CD4-positive, alpha-beta T cell treated with Interferon gamma for 1 hour (primary cell): ENCODE measurements at regions not wholly inside any gene's neighbourhood (a gene's known extent, or its start where the extent isn't known, plus 50 kb on each side); places are given as distances from the start of the nearest gene placed in this dataset.
"Not testable (repeated sequence)": the region's sequence is repeated elsewhere in the genome, so short reads cannot be mapped to it uniquely, and the experiment has no call there.

Source experiments
- DNase-seq: peaks from one replicate; pipeline ENCODE4 v3.0.0-alpha.2; 2020

DNA sequence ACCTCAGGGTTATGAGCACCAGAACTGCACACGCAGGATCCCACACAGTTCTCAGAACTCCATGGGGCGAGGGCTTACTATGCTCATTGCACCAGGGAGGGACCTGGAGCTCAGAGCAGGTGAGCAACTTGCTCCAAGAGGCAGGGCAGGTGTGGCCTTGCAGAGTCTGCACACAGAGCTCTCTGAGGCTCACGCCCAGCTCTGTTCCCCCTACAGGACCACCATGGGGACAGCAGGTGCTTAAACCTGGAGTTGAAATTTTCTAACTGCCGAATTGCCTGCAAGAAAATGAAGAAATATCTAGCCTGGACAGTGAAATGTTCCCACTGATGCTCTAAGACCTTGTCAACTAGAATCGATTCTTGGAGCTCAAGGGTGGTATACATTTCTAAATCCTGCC, 49.9 kb upstream of the MSMB start:
- not testable (repeated sequence) for DNase-seq

GRCh38 chr10:46096446-46096845, 50.4 kb upstream of the MSMB start:
- no peak for DNase-seq

DNA sequence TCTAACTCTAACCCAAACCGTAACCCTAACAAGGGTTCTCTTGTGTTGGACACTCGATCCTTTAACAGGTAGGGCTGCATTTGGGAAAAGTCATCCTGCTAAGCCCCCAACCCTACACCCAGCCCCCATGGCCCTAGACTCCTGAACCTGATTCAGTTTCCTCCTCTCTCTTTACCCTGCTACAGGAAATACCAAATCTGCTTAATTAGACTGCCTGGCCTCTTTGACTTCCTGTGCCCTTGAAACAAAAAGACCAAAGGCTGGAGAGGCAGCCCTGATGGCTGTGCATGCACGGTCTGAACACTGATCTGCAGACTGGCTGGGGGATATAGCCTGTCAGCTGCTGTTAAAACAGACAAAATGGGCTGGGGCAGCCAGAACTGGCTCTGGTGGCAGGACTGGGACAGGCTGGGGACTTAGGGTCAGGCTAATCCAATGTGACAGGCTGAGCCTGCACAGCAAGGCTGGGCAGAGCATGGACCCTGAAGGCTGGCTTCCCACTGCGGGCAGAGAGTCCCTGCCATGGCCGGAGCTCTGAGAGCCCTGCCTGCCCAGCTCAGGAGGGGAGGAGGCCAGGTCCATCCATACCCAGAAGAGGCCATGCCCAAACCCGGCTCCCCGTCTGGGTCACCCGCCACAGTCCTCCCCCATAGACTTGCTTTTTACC, 51.0 kb upstream of the MSMB start:
- DNase-seq, result no peak

DNA sequence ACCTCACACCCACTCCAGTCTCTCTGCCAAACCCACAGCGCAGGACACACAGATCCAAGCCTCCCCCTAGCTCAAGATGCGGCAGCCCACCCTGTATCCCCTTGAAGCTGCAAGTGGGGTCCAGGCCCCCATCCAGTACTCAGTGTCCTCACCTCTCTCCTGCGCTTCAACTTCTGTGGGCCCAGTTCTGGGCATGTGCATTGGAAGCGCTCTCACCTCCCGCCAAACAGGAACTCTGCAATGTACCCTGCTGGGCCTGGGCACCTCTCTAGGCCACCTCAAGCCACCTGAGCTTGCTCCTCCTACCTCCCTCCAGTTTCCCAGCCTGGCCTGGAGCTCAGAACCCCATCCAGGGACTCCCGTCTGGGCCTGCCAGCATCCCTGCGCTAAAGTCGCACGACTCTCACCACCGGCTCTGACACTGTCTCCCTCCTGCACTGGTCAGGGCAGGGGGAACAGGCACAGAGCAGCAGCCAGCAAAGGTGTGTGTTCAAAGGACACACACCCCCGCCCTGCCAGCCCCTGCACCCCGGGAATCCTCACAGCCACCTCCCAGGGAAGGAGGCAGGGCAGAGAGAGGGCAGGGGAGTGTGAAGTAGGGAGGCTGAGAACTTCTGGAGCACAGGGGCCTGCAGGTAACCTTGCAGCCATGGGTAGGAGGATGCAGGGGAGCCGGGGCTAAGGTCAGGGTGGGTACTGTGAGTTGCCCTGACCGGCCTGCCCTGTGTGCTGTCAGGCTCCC, 51.7 kb upstream of the MSMB start:
- no peak for DNase-seq

- DNase-seq, result no peak
These were observed 52.3 kb upstream of the MSMB start for GRCh38 chr10:46098386-46098785.

GRCh38 chr10:46098925-46099324, 52.9 kb upstream of the MSMB start:
- DNase-seq, result not testable (repeated sequence)

DNA sequence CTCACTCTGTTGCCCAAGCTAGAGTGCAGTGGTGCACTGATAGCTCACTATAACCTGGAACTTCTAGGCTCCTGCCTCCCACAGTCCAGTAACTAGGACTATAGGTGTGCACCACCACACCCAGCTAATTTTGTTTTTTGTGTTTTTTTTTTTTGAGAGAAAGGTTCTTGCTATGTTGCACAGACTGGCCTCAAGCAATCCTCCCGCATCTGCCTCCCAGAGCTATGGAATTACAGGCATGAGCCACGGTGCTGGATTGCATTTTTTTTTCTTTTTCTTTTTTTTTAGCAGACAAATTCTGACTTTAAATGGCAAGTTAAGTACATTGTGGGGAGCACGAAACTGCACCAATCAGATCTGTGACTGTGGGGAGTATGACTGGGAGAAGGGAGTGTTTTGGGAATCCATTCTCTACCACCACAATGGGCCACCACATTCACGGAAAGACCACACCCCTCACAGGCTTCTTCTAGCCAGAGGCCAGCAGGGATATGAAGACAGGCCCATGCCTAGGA, 58.1 kb upstream of the MSMB start:
- DNase-seq, result no peak

DNA sequence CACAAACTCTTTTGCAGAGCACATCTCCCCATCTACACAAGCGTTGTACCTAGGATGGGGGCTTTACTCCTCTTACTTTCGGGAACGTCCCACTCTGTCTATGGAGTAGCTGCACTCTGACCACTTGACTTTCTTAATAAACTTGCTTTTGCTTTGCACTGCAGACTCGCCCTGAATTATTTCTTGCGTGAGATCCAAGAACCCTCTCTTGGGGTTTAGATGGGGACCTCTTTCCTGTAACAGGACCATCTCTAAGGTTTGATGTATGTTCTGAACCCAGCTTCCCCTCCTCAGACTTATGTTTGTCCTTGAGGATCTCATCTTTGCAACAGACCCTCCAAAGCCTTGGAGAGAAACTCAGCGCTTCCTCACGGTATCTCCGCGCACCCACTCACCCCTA, 59.3 kb upstream of the MSMB start:
- DNase-seq, result not testable (repeated sequence)

GRCh38 chr10:46105856-46106409, 59.9 kb upstream of the MSMB start:
- DNase-seq, result not testable (repeated sequence)

- DNase-seq, result peak; percentile 50
These were observed 60.6 kb upstream of the MSMB start for GRCh38 chr10:46106410-46107255.

DNA sequence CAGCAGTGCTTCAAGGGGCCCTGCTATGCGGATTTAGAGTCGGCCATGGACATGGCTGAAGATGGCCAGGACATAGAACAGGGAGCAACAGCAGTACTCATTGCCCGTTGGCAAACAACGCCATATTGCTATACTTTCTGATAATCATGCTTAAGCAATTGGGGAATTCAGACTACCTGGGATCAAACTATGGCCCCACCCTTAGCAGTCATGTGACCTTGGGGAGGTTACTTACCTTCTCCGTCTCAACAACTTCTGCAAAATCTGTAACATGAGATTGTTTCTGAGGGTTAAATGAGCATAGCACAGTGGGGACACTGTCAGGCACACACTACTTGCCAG, 62.1 kb upstream of the MSMB start:
- not testable (repeated sequence) for DNase-seq

- not testable (repeated sequence) for DNase-seq
These were observed 108.2 kb upstream of the MSMB start for GRCh38 chr10:46154271-46154670.

GRCh38 chr10:46154683-46155082, 108.6 kb upstream of the MSMB start:
- not testable (repeated sequence) for DNase-seq

DNA sequence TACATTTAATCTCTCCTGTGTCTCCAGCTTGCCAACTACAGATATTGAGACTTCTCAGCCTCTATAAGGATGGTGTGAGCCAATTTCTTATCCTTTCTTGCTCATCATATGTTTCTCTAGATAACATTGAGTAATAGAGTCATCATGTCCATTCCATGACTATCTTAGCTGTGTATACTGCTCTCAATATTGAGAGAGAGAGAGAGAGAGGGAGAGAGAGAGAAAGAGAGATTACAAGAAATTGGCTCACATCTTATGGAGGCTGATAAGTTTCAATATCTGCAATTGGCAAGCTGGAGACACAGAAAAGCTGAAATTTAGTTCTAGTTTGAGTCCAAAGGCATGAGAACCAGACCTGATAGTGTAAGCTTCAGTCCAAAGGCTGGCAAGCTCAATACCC, 110.8 kb upstream of the MSMB start:
- not testable (repeated sequence) for DNase-seq

DNA sequence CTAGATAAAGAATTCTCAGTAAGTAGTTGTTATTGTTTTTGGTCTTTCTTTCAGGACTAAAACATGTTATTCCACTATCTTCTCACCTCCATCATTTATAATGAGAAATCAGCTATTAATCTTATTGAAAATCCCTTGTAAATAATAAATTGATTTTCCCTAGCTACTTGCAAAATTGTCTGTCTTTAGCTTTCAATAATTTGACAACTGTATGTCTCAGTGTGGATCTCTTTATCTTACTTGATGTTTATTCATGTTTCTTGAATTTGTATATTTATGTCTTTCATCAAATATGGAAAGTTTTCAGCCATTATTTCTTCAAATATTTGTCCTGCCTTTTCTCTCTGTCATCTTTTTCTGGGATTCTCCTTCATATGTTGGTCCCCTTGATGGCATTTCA, 117.1 kb upstream of the ANTXRL start:
- no peak for DNase-seq

DNA sequence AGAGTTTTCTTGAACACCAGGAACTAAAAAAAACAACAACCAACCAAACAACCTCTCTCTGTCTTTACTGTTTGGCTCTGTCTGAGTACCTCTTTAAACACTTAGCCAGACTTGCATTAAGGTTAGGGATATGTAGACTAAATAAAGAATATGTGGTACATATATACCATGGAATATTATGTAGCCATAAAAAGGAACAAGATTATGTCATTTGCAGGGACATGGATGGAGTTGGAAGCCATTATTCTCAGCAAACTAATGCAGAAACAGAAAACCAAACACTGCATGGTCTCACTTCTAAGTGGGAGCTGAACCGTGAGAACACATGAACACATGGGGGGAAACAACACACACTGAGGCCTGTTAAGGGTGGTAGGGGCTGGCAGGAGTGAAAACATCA, 116.0 kb upstream of the ANTXRL start:
- DNase-seq, result no peak

- no peak for DNase-seq
These were observed 115.1 kb upstream of the ANTXRL start for GRCh38 chr10:46171661-46172060.

GRCh38 chr10:46175296-46175695, 111.5 kb upstream of the ANTXRL start:
- DNase-seq, result no peak

DNA sequence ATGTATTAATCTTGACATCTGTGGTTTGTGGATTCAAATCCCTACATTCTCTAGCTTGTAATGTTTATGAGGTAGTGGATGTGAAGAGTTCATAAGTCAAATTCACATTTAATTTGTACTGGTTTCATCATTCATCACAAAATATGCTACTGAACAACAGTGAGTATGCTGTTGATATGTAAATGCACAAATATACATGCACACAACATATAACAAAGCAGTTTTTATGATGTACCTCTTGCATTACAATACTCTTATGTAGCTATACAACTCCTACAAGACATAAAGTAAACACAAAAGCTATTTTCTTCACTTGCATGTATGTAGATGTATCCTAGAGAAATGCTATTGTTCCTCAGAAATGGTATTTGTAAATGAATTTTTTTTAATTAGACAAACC, 111.0 kb upstream of the ANTXRL start:
- DNase-seq, result no peak

GRCh38 chr10:46187431-46187830, 99.4 kb upstream of the ANTXRL start:
- DNase-seq, result not testable (repeated sequence)

DNA sequence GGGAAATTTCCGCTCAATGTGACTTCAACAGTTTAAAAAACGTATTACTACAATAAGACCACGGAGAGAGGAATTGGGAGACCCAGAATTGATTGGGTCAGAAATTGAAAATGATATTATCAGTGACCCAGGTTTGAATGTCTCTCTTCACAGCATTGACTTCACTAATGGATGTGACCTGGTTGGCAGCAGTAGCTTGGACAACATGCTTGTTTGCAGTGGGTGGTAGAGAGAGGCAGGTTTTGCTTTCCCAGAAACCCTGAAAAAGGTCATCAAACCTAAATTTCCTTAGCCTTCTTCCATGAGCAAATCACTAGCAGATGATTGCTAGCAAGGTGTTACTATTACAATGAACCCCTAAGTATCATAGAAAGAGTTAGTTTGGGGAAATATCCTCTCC, 89.7 kb upstream of the ANTXRL start:
- DNase-seq, result no peak

GRCh38 chr10:46198516-46198915, 88.3 kb upstream of the ANTXRL start:
- DNase-seq, result no peak

- DNase-seq, result not testable (repeated sequence)
These were observed 84.4 kb upstream of the ANTXRL start for GRCh38 chr10:46202405-46202804.
